SK-N-SH (cell line): ENCODE measurements at regions not wholly inside any gene's neighbourhood (a gene's known extent, or its start where the extent isn't known, plus 50 kb on each side); places are given as distances from the start of the nearest gene placed in this dataset.

Source experiments
- CTCF ChIA-PET: fragments of 300-600, 350-600 bp; formaldehyde crosslinking; extraction: SDS; loops from one replicate; lab custom pipeline; 2021; lab: Yijun Ruan, JAX
- POLR2A ChIA-PET: fragments of 350-600 bp; sonication (Branson Sonifier 250); formaldehyde crosslinking; extraction: SDS; loops from one replicate; lab custom pipeline; 2020; ENCODE audit warnings: antibody characterized with exemption, inconsistent platforms; lab: Yijun Ruan, JAX
- DNase-seq: peaks from one replicate; pipeline ENCODE4 v3.0.0; 2012
- H2AFZ ChIP-seq: fragments of 200-600 bp; sonication (generic); 2 replicates; pipeline ENCODE4 v1.8.1; 2016; ENCODE audit warnings: antibody characterized with exemption, mild to moderate bottlenecking, low read depth
- H3F3A ChIP-seq: fragments of 200-600 bp; sonication (generic); replicated peaks from 2 replicates; pipeline ENCODE3; 2016; ENCODE audit warnings: antibody characterized with exemption, mild to moderate bottlenecking; ENCODE audit not compliant: insufficient read depth
- H3K27ac ChIP-seq, 2 experiments: fragments of 200-500 bp in 1 of 2; fragments of 200-600 bp in 1 of 2; sonication (Bioruptor generic) in 1 of 2; sonication (generic), shearing (Covaris generic) in 1 of 2; 2 replicates each; pipeline versions ENCODE4 v1.5.1 to v1.6.1; 2014 to 2016; ENCODE audit warnings: low read depth in 2 of 2, inconsistent platforms in 1 of 2, low read length in 1 of 2, mild to moderate bottlenecking in 1 of 2, mixed read lengths in 1 of 2
- H3K27me3 ChIP-seq: fragments of 200-600 bp; sonication (generic), shearing (Covaris generic); 2 replicates; pipeline ENCODE4 v1.6.1; 2016; ENCODE audit warnings: mixed run types; ENCODE audit not compliant: insufficient read depth
- H3K36me3 ChIP-seq, 2 experiments: fragments of 200-500 bp in 1 of 2; fragments of 200-600 bp in 1 of 2; sonication (Bioruptor generic) in 1 of 2; sonication (generic) in 1 of 2; replicated peaks in 1 of 2; 2 replicates each; pipeline versions ENCODE3 to v1.5.1; 2014 to 2016; ENCODE audit warnings: low read length in 1 of 2, mild to moderate bottlenecking in 1 of 2; ENCODE audit not compliant: insufficient read depth in 2 of 2, control insufficient read depth in 1 of 2
- H3K4me1 ChIP-seq, 2 experiments: fragments of 200-500 bp in 1 of 2; fragments of 200-600 bp in 1 of 2; sonication (Bioruptor generic) in 1 of 2; sonication (generic), shearing (Covaris generic) in 1 of 2; 2 replicates each; pipeline versions ENCODE4 v1.5.1 to v1.6.1; 2014 to 2016; ENCODE audit warnings: low read depth in 1 of 2, low read length in 1 of 2, mixed run types in 1 of 2; ENCODE audit not compliant: insufficient read depth in 2 of 2, control insufficient read depth in 1 of 2
- H3K4me2 ChIP-seq: fragments of 200-600 bp; sonication (generic), shearing (Covaris generic); 2 replicates; pipeline ENCODE4 v1.6.1; 2017; ENCODE audit warnings: mixed run types
- H3K4me3 ChIP-seq, 2 experiments: fragments of 200-500 bp in 1 of 2; fragments of 200-600 bp in 1 of 2; sonication (Bioruptor generic) in 1 of 2; sonication (generic), shearing (Covaris generic) in 1 of 2; 2 replicates each; pipeline versions ENCODE4 v1.5.1 to v1.8.1; 2014 to 2016; ENCODE audit warnings: low read depth in 2 of 2, inconsistent platforms in 1 of 2, low read length in 1 of 2, mild to moderate bottlenecking in 1 of 2, mixed read lengths in 1 of 2, moderate library complexity in 1 of 2
- H3K79me2 ChIP-seq: fragments of 200-600 bp; sonication (generic); 2 replicates; pipeline ENCODE4 v1.8.1; 2017; ENCODE audit warnings: mild to moderate bottlenecking; ENCODE audit not compliant: insufficient read depth
- H3K9ac ChIP-seq: fragments of 200-600 bp; sonication (generic); 2 replicates; pipeline ENCODE4 v1.6.1; 2017; ENCODE audit warnings: mixed run types
- H3K9me2 ChIP-seq: fragments of 200-600 bp; sonication (generic); 2 replicates; pipeline ENCODE4 v1.6.1; 2017; ENCODE audit warnings: mixed run types
- H3K9me3 ChIP-seq: fragments of 200-600 bp; sonication (generic); 2 replicates; pipeline ENCODE4 v1.6.1; 2017; ENCODE audit warnings: mixed run types, mild to moderate bottlenecking, moderate library complexity
- H4K20me1 ChIP-seq: fragments of 200-600 bp; sonication (generic); 2 replicates; pipeline ENCODE4 v1.6.1; 2017; ENCODE audit warnings: mild to moderate bottlenecking, mixed run types; ENCODE audit not compliant: insufficient read depth
- ELF1 ChIP-seq: IDR thresholded peaks from 2 replicates; pipeline ENCODE4 v1.4.0; 2012
- EZH2phosphoT487 ChIP-seq: fragments of 200-600 bp; sonication (generic); IDR thresholded peaks from 2 replicates; pipeline ENCODE4 v1.6.1; 2017; ENCODE audit warnings: low read depth, mixed run types, mild to moderate bottlenecking, antibody characterized with exemption, moderate library complexity, borderline replicate concordance
- FOSL2 ChIP-seq: IDR thresholded peaks from 2 replicates; pipeline ENCODE4 v1.4.0; 2012; ENCODE audit warnings: low read depth, mild to moderate bottlenecking, moderate library complexity, borderline replicate concordance
- FOXM1 ChIP-seq: IDR thresholded peaks from 2 replicates; pipeline ENCODE4 v1.4.0; 2012; ENCODE audit warnings: low read depth, mild to moderate bottlenecking
- GABPA ChIP-seq: IDR thresholded peaks from 2 replicates; pipeline ENCODE4 v1.4.0; 2012; ENCODE audit warnings: low read depth, mild to moderate bottlenecking
- GATA2 ChIP-seq: sonication (generic); formaldehyde crosslinking; IDR thresholded peaks from 2 replicates; pipeline ENCODE4 v1.5.0; 2020; ENCODE audit warnings: mild to moderate bottlenecking, missing genetic modification reagents
- MEF2A ChIP-seq: IDR thresholded peaks from 2 replicates; pipeline ENCODE4 v1.4.0; 2012; ENCODE audit warnings: low read depth, borderline replicate concordance
- NRF1 ChIP-seq: IDR thresholded peaks from 2 replicates; pipeline ENCODE4 v1.6.1; 2012; ENCODE audit warnings: low read depth, mild to moderate bottlenecking, low read length
- POLR2AphosphoS5 ChIP-seq: IDR thresholded peaks from 2 replicates; pipeline ENCODE4 v1.6.1; 2012; ENCODE audit warnings: low read depth, low read length
- RAD21 ChIP-seq: IDR thresholded peaks from 2 replicates; pipeline ENCODE4 v1.6.1; 2012; ENCODE audit warnings: mild to moderate bottlenecking, low read length
- REST ChIP-seq: IDR thresholded peaks from 2 replicates; pipeline ENCODE4 v1.6.1; 2012; ENCODE audit warnings: mild to moderate bottlenecking, low read depth, low read length, moderate library complexity
- TAF1 ChIP-seq: IDR thresholded peaks from 2 replicates; pipeline ENCODE4 v1.6.1; 2012; ENCODE audit warnings: low read depth, mild to moderate bottlenecking, low read length, moderate library complexity, borderline replicate concordance
- USF1 ChIP-seq: IDR thresholded peaks from 2 replicates; pipeline ENCODE4 v1.4.0; 2012; ENCODE audit warnings: low read depth, borderline replicate concordance
- USF2 ChIP-seq: fragments of 150-350 bp; IDR thresholded peaks from 2 replicates; pipeline ENCODE4 v1.6.1; 2017; ENCODE audit warnings: antibody characterized with exemption, low read length, low read depth, borderline replicate concordance
- YY1 ChIP-seq: IDR thresholded peaks from 2 replicates; pipeline ENCODE4 v1.4.0; 2012; ENCODE audit warnings: low read depth, mild to moderate bottlenecking
- WGBS: methylation state at CpG from one replicate; pipeline ENCODE4 v1.1.6; 2017; ENCODE audit warnings: low lambda C conversion rate; 5-methylcytosine and 5-hydroxymethylcytosine counted together
- TF ChIP-seq, protein P1 (sequence below): IDR thresholded peaks from 2 replicates; pipeline ENCODE4; 2012
- TF ChIP-seq, protein P2 (sequence below): fragments of 150-350 bp; IDR thresholded peaks from 2 replicates; pipeline ENCODE4 v1.6.1; 2016; ENCODE audit warnings: mild to moderate bottlenecking, low read depth, low read length
- TF ChIP-seq, protein P3 (sequence below): IDR thresholded peaks from 2 replicates; pipeline ENCODE4 v1.4.0; 2012; ENCODE audit warnings: low read depth

DNA sequence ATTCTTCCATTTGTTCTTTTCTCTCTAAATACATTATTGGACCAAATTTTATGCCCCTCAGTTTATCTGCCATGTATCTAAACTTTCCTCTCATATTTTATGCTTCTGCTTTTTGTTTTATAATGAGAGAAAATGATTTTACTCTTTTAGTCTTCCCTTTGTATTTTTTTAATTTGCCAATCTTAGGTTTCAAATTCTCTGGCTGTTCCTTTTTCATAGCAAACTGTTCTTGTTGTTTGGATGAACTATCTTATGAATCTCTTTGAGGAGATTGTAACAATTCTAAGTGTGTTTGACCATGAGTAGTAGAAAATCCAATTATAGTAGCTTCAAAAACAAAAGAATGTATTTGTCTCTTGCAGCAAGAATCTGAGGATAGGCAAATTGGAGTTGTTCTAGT is 290.5 kb downstream of the NDFIP2 start:
- ChIA-PET POLR2A (no interaction called here), CTCF (no interaction called here)
- Histone ChIP-seq H2AFZ (no peak overlapping the region), H3F3A (peaks cover 5% of the 10 kb centered on the region), H3K9me3 (peaks cover 10% of the 10 kb centered on the region), H3K4me3 (no peak overlapping the region), H3K36me3 (no peaks in the 10 kb centered on the region), H4K20me1 (no peaks in the 10 kb centered on the region), H3K27me3 (no peaks in the 10 kb centered on the region), H3K27ac (no peak overlapping the region), H3K4me2 (no peak overlapping the region), H3K79me2 (no peaks in the 10 kb centered on the region), H3K9ac (no peak overlapping the region), H3K4me1 (peaks cover under 1 to 7% of the 10 kb centered on the region in 2 experiments; a peak in 2 of 4 replicates), H3K9me2 (no peaks in the 10 kb centered on the region)
- TF ChIP-seq FOSL2 (no peak), NRF1 (no peak), GATA2 (no peak), YY1 (no peak), REST (no peak), USF1 (no peak), TAF1 (no peak), FOXM1 (no peak), MEF2A (no peak), POLR2AphosphoS5 (no peak), RAD21 (no peak), ELF1 (no peak), GABPA (no peak)
- TF ChIP-seq, protein P1, sequence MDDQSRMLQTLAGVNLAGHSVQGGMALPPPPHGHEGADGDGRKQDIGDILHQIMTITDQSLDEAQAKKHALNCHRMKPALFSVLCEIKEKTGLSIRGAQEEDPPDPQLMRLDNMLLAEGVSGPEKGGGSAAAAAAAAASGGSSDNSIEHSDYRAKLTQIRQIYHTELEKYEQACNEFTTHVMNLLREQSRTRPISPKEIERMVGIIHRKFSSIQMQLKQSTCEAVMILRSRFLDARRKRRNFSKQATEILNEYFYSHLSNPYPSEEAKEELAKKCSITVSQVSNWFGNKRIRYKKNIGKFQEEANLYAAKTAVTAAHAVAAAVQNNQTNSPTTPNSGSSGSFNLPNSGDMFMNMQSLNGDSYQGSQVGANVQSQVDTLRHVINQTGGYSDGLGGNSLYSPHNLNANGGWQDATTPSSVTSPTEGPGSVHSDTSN = no peak
- DNase-seq = no peak

GRCh38 chr13:79770056-79770455 is 289.1 kb downstream of the NDFIP2 start:
- H3F3A ChIP-seq = peaks cover 5% of the 10 kb centered on the region
- peaks cover 0 to 7% of the 10 kb centered on the region in 2 experiments; a peak in 1 of 4 replicates for H3K4me1 ChIP-seq
- WGBS = 81% methylated on average over 1 of the region's 1 CpG
- H3K27ac ChIP-seq = no peak overlapping the region
- POLR2A ChIA-PET = no interaction called here
- DNase-seq = no peak
- peaks cover 10% of the 10 kb centered on the region for H3K9me3 ChIP-seq
- H3K9me2 ChIP-seq = no peaks in the 10 kb centered on the region
- H3K27me3 ChIP-seq = no peaks in the 10 kb centered on the region
- no peaks in the 10 kb centered on the region for H4K20me1 ChIP-seq
- H3K36me3 ChIP-seq = no peaks in the 10 kb centered on the region
- no peak overlapping the region for H2AFZ ChIP-seq
- H3K4me3 ChIP-seq = no peak overlapping the region
- CTCF ChIA-PET = no interaction called here
- H3K79me2 ChIP-seq = no peaks in the 10 kb centered on the region
- H3K4me2 ChIP-seq = no peak overlapping the region
- H3K9ac ChIP-seq = no peak overlapping the region
- TF ChIP-seq EZH2phosphoT487 (no peak), NRF1 (no peak), YY1 (no peak), GABPA (no peak), USF2 (no peak), TAF1 (no peak)
- TF ChIP-seq, protein P2, sequence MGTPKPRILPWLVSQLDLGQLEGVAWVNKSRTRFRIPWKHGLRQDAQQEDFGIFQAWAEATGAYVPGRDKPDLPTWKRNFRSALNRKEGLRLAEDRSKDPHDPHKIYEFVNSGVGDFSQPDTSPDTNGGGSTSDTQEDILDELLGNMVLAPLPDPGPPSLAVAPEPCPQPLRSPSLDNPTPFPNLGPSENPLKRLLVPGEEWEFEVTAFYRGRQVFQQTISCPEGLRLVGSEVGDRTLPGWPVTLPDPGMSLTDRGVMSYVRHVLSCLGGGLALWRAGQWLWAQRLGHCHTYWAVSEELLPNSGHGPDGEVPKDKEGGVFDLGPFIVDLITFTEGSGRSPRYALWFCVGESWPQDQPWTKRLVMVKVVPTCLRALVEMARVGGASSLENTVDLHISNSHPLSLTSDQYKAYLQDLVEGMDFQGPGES = no peak
- TF ChIP-seq, protein P3, sequence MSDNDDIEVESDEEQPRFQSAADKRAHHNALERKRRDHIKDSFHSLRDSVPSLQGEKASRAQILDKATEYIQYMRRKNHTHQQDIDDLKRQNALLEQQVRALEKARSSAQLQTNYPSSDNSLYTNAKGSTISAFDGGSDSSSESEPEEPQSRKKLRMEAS = no peak
- TF ChIP-seq, protein P1 = no peak
